GM12892 (cell line): ENCODE measurements at regions not wholly inside any gene's neighbourhood (a gene's known extent, or its start where the extent isn't known, plus 50 kb on each side); places are given as distances from the start of the nearest gene placed in this dataset.

Experiments used
- POLR2A ChIP-seq: IDR thresholded peaks from 2 replicates; pipeline ENCODE4 v1.6.1; 2011; ENCODE audit warnings: low read depth, low read length, control low read depth
- POLR2AphosphoS5 ChIP-seq: IDR thresholded peaks from 2 replicates; pipeline ENCODE4 v1.6.1; 2011; ENCODE audit warnings: low read depth, low read length, control low read depth

- TF ChIP-seq POLR2AphosphoS5 (no peak), POLR2A (no peak)
Observed at GRCh38 chr2:8623958-8624591, 57.8 kb upstream of the ID2 start.
